Activated T-helper 1 cell treated with Interleukin-2 at 50 U/mL for 16 hours (primary cell): ENCODE measurements at regions not wholly inside any gene's neighbourhood (a gene's known extent, or its start where the extent isn't known, plus 50 kb on each side); places are given as distances from the start of the nearest gene placed in this dataset.

ENCODE experiments used
- DNase-seq: peaks from one replicate; pipeline ENCODE4 v3.0.0-alpha.2; 2020; ENCODE audit warnings: low read depth

DNA sequence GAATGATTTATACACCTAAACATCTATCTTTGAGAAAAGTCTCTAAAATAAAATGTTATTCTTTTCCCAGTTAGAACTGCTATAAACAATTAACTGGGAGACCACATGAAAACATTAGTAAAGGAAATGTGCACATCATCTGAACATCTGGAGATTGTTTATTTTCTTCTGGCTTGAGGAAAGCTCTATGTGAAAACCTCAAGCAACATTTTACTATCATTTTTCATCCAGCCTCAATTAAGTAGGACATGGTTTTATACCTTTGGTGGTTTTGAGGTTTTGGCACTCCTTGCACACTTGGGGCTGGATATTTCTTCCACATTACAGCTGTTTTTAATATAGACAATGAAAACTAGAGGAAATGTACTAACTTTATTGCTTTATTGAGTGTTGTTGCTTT, 609.5 kb upstream of the SLC8A1 start:
- DNase-seq: no peak

DNA sequence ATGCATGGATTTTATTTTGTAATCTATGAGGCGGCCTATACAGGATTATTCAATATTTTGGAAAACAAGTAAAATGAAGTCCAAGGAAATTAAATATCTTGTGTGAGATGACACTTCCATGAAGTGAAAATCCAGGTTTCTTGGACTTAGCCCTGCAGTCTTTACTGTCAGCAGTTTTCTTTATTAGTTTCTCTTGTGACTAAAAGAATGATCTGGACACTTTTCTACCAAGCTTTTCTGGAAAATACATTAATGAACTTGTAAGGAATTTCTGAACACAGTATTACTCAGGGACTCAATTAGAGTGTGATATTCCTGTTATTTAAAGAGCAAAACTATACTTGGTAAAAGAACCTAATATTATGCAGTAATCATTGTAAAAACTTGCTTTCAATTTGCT, 610.4 kb upstream of the SLC8A1 start:
- DNase-seq: no peak

DNA sequence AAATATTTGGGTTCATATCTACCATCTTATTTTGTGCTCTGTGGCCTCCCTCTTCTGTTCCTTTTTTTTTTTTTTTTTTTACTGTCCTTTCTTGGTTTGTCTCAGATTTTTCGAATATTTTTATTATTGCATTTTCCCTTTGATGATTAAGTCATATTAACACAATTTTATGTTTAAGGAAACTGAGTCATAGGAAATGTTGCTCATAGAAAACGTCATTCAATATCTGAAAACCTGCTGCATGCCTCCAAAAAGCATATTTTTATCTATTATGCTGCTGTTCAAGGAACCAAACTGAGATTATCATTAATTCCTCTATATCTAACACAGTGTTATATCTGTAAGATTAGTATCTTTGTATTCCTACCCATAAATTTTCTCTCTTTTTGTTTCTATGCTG, 614.3 kb upstream of the SLC8A1 start:
- no peak for DNase-seq

DNA sequence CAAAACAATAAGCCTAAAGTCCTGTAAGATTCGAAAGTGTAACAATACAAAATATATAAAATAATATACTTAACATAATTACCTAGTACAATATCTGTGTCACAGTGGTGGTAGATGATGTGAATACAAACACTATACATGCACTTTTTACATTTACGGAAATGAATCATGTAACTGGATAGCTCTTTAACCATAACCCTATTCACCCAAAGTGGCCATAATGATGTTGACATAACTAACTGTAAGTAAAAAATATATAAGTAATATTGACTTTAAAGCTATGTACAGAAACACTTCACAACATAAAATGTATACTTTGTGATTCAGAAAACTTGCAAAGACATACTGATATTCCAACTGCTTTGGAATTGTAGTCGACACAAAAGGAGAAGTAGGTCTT, 616.9 kb upstream of the SLC8A1 start:
- DNase-seq: no peak

DNA sequence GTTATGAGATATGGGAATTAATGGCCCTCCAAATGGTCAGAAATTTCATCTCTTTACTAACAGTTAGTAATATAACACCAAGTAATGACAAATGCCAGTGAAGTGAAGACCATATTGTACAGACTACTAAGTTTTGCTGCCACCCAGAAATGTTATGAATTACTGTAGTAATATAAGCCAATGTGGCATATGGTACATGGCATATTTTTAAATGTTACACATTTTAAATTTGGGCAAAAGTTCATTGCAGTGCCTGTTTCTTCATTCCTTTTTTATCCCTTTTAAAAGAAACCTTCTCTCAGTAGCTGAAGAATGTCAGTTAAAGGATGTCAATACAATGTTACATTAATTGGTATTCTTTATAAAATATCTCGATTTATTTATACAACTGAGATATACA, 626.5 kb upstream of the SLC8A1 start:
- no peak for DNase-seq

DNA sequence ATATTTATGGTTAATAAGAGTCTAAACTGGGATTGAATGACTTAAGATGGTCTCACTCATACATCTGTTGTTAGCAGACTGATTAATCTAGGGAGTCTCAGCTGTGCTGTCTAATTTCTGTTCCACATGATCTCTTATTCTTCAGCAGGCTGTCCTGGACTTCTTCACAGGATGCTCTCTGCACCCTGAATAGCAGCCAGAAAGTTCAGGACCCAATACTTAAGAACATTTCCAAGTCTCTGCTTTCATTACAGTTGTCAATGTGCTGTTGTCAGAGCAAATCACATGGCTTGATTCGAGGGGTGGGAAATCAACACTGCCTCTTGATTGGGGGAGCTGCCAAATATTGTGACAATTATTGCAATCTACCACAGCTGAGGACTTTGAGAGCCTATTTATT, 627.1 kb upstream of the SLC8A1 start:
- DNase-seq: no peak

DNA sequence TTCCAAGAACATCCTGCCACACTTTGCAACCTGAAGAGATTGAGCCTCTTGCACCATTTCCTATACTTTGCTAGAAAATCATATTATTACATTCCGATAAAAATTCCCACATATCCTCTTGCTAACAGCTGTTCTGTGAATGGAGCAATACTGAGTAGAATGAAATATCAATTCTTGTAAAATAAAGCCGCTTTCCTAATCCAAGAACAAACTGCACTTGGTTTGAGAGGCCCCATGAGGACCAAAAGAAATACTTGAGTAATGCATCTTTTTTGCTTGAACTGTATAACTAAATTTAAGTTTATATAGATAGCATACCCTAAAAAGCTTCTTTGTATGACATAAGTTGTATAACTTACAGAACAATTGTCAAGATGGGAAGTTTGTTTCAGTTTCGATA, 632.4 kb upstream of the SLC8A1 start:
- no peak for DNase-seq

DNA sequence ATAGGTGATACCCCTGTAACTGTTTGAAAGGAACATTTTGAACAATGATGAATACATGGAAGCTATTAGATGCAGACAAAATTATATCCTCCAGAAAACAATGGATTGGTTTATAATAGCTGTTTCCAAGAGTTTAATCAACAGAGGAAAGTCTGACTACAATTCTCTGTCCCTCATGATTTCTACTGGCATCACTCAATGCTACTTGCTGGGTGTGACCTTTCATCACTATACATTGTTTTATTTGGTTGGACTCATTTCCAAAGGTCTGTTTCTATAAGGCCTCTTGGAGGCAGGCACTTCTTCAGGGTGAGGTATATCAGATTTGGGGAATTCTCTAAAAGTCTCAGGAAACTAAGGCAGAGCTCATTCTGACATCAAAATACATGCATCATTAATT, 636.1 kb upstream of the SLC8A1 start:
- no peak for DNase-seq

DNA sequence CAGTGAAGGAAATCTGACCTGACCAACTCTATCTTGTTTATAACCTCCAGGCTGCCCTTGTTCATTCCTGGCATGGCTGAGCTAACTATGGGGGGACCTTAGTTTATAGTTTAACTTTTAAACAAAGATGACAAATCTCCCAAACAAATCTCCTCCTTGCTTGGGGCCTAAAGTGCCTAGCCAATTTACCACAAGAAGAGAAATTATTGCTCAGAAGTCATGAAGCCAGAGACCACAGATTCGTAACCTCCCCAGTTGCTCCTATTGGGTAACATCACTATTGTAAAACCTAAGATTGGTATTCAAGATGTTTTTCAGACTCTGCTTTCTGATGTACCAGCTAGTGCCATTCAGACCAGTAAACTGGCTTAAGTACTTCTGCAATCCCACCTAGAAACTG, 649.4 kb upstream of the SLC8A1 start:
- no peak for DNase-seq

DNA sequence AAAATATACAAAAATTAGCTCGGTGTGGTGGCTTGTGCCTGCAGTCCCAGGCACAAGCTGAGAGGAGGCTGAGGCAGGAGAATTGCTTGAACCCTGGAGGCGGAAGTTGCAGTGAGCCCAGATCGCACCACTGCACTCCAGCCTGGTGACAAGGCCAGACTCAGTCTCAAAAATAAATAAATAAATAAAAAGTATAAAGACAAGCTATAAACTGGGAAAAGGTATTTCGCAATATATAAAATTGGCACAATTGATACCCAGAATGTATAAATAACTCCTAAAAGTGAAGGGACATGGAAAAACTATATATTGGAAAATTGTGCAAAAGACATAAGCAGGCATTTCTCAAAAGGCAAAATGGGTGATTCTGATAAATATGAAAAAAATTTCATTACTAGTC, 657.9 kb upstream of the SLC8A1 start:
- DNase-seq: no peak

DNA sequence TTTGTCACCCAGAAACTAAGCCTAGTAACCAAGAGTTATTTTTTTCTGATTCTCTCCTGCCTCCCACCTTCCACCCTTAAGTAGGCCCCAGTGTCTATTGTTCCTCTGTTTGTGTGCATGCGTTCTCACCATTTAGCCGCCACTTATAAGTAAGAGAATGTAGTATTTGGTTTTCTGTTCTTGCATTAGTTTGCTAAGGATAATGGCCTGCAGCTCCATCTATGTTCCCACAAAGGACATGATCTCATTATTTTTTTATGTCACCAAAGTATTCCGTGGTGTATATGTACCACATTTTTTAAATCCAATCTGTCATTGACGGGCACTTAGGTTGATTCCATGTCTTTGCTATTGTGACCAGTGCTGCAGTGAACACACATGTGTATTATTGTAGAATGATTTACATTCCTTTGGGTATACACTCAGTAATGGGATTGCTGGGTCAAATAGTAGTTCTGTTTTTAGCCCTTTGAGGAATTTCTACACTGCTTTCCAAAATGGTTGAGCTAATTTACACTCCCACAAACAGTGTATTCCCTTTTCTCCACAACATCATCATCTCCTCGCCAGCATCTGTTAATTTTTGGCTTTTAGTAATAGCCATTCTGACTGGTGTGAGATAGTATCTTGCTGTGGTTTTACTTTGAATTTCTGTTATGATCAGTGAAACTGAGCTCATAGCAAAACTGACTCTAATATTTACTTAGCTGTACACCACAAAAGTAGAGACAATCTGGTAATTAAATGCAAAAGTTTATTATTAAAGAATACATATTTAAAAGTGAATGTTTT, 660.1 kb upstream of the SLC8A1 start:
- no peak for DNase-seq

DNA sequence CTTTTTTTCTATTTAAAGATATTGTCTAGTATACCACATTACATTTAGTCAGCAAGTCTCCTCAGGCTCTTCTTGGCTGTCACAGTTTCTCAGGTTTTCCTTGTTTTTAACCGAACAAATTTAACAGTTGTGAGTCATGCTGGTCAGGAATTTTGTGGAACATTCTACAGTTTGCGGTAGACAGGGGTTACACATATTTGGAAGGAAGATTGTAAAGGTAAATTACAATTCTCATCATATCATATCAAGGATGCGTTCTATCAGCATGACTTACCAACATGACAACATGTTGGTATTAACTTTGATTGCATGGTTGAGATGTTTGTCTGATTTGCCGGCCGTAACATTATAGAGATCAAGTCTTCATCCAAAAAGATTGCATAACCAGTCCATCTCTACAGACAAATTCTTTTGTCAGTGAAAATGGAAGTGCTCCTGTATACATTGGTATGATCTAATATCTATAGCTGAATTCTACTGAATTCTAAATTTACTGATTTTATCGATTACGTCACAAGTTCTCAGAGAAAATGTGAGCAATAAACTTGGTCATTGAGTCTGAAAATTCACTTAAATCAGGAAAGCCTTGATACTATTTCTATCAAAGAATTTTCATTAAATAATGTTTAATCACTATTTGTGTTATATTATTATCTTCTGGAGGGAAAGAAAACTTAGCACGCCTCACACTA, 664.4 kb upstream of the SLC8A1 start:
- DNase-seq: no peak

DNA sequence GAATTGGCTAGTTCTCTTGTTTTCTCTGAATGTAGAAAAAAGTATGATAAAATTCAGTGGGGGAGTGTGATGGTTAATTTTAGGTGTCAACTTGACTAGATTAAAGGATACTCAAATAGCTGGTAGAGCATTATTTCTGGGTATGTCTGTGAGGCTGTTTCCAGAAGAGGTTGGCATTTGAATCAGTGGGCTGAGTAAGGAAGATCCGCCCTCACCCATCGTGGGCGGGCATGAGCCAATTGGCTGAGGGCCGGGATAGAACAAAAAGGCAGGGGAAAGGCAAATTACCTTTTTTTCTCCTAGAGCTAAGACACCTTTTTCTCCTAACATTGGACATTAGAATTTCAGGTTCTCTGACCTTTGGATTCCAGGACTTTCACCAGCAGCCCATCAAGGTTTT, 667.6 kb upstream of the SLC8A1 start:
- no peak for DNase-seq

DNA sequence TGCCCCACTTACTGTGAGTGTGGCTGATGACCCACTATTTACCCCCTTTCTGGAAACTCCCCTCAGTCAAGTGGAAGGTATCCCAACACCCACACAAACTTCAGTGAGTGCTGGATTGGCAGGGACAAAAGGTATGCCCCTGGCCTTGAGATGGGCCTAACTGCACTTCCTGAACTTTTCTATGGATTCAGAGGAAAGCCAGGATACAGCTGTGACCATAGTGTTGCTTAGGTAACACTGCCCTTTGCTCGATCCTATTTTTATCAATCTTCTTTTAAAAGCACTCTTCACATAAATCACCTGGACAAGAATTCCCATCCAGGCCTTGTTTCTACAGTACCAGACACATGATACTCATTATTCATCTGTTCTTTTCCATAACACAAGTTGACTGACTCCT, 671.5 kb upstream of the SLC8A1 start:
- no peak for DNase-seq

DNA sequence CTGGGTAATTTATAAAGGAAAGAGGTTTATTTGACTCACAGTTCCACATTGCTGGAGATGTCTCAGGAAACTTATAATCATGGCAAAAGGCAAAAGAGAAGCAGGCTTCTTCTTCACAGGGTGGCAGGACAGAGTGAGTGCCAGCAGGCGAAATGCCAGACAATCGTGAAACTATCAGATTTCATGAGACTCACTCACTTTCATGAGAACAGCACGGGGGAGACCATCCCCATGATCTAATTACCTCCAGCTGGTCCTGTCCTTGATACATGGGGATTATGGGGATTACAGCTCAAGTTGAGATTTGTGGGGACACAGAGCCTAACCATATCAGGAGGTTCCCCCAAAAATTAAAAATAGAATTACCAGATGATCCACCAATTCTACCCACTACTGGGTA, 675.5 kb upstream of the SLC8A1 start:
- DNase-seq: no peak

DNA sequence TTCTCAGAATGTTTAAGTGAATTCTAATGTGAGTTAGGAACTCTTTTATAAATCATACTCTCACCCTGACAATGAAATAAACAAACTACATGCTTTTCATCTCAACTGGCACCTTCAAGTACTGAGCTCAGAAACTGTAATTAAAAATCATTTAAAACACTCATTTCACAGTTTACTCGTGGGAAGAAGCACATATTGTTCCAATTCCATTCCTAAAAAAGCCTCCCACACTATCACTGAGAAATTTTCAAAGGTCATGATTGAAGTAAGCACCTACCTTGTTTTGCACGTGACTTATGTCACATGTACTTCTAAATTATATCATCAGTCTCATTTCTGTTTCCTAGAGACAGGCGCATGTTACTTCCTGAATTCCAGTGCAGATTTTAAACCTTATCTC, 678.1 kb upstream of the SLC8A1 start:
- no peak for DNase-seq

DNA sequence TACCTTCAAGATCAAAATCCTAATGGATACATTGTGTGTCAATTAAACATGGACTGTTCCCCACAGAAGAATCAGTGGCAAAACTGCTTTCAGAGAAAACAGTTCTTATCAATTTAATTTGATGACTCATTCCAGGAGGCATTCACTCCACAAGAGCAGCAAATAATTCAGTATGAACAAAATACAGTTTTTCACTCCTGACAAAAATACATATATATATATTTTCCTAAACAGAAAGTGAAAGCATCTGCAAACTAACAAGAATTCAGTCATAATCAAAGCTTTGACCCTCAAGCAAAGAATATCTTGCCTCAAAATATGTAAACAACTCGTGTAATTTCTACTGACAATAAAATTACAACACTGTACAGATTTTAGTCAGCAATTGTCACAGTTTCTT, 685.1 kb upstream of the SLC8A1 start:
- DNase-seq: no peak

DNA sequence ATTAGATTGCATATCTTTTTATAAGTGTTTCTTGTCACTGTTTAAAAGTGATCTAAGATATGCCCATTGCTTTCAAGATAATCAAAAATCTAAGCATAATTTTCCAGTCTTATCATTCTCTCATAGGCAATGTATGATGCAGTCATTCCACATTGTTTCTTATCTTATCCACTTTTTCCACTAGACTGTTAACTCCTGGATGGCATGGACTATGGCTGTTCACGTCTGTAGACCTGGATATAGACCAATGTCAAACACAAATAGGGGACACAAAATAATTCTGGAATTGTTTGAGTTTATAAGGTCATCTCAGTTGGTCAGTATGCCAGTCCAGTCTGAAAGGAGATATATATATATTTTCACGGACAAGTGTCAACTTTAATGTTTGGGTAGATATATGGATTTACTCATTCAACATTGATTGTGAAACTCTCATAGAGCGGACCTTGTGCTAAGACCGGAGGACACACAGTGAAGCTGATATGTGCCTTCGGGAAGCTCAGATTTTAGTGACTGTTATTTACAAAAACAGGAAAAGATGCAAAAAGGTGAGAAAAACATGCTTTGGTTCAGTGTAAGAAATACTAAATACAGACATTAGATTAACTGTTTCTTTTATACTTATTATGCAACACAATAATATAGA, 689.4 kb upstream of the SLC8A1 start:
- no peak for DNase-seq

DNA sequence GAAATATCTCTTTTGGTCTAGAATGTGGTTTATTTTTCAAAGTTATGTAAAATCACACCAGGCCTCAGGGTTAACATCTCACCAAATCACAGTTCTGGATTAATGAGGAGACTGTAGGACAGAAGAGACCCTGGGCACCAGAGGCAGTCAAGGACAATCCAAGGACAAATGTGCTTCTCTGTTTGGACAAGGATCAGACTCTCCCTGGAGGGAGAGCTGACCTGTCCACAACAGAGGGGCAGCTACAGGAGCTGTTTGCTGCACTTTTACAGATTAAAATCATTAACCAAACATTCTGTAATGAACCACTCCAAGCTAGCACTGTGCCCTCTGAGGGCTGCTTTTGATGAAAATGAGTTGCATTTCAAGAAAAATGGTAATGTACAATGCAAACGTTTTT, 690.6 kb upstream of the SLC8A1 start:
- no peak for DNase-seq

DNA sequence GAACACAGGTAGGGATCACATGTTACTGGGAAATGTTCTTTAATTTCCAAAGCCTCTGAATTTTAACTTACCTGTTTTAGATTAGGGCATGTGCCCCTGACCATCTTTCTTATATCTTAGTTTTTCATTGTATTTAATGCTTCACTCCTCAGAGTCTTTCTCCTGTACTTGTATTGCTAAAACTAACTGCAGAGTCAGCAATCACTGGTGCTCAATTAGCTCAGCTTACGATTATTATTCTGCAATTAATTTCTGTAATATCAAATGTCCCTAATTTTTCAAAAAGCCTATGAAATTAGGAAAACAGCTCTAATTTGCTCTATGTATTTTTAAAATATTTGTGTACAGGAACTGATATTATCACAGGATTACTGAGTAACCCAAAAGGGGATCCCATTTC, 693.2 kb upstream of the SLC8A1 start:
- DNase-seq: no peak

DNA sequence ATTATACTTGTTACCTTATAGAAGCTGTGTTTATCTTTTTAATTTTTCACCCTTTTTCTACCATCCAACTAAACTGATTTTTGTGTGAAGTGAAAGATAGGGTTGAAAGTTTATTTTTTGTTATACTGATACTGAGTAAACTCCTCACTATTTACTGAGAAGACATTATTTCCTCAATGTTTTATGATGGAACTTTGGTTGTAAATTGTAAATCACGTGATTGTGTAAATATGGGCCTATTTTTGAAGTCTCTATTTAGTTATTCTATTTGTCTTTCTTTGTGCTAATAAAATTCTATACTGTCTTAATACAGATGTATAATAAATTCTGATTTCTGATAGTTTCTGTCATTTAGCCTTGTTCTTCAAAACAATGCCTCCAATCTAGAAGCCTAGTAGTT, 697.2 kb upstream of the SLC8A1 start:
- no peak for DNase-seq

DNA sequence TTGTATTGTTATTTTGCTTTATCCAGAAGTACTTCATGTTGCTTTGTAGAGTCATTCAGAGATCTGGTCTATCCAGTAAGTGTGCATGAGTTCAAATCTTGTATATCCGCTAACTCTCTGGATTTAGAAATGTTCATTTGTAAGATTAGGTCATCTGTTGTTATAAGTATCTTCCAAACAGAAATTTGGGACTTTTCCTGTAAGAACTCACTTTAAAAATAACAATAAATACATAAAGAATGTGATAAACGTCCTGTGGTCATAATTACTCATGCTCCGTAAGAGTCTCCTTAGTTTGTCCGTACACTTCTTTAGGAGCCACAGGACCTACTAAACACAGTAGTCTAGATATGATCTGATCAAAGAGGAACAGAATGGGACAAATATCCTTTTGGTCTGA, 699.9 kb upstream of the SLC8A1 start:
- DNase-seq: no peak

DNA sequence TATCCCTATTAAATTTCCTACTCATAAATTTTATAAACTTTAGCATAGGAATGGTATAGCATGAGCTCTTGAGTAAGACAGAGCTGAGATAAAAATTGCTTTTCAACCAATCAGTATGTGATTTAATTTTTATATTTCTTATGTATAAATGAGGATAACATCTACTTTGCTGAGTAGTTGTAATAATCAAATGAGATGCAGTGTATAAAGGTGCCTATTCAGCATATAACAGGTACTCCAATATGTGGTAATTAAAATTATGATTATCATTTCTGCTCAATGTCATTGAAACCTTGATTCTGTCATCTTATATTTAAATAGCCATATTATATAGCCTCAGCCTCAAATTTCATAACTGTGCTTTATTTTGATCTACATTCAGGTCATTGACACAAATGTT, 700.4 kb upstream of the SLC8A1 start:
- DNase-seq: no peak

DNA sequence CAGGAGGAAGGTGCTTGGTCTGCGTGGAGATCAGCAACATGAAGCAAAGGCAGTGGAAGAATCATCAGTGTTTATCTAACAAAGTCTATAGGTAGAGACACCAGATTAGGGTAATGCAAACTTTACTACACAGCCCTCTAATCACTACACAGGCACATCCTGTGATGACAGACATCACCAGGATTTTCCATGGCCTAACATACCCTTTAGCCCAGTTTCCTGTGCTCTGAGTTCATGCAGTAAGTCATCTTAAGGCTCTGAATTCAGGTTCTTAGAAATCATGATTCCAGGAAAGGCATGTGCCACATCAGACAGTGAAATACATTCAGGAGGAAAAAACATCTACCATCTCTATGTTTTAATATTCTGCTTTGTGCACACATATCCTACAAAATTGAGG, 708.5 kb upstream of the SLC8A1 start:
- no peak for DNase-seq
